KMS-11 (cell line): ENCODE measurements at regions not wholly inside any gene's neighbourhood (a gene's known extent, or its start where the extent isn't known, plus 50 kb on each side); places are given as distances from the start of the nearest gene placed in this dataset.

Experiments used
- H2AFZ ChIP-seq: fragments of 200-600 bp; sonication (generic); 2 replicates; pipeline ENCODE4 v1.6.1; 2016; ENCODE audit warnings: antibody characterized with exemption, mixed run types, low read depth
- H3K27ac ChIP-seq: fragments of 200-600 bp; sonication (generic); 2 replicates; pipeline ENCODE4 v1.6.1; 2016; ENCODE audit warnings: mild to moderate bottlenecking, mixed run types
- H3K27me3 ChIP-seq: fragments of 200-600 bp; sonication (generic); 2 replicates; pipeline ENCODE4 v1.6.1; 2017; ENCODE audit warnings: mild to moderate bottlenecking, low read depth, mixed run types, moderate library complexity; ENCODE audit not compliant: insufficient read depth
- H3K36me3 ChIP-seq: fragments of 200-600 bp; sonication (generic); 2 replicates; pipeline ENCODE4 v1.6.1; 2017; ENCODE audit warnings: mild to moderate bottlenecking, mixed run types; ENCODE audit not compliant: insufficient read depth
- H3K4me1 ChIP-seq: fragments of 200-600 bp; sonication (generic); 2 replicates; pipeline ENCODE4 v1.6.1; 2016; ENCODE audit warnings: mild to moderate bottlenecking, low read depth, mixed run types; ENCODE audit not compliant: poor library complexity, severe bottlenecking
- H3K4me2 ChIP-seq: fragments of 200-600 bp; sonication (generic); 2 replicates; pipeline ENCODE4 v1.7.0; 2016; ENCODE audit warnings: mild to moderate bottlenecking, mixed run types
- H3K4me3 ChIP-seq: fragments of 200-600 bp; sonication (generic); IDR thresholded peaks from 2 replicates; pipeline ENCODE4 v1.6.1; 2017; ENCODE audit warnings: low read depth, low read length, mixed read lengths; ENCODE audit not compliant: insufficient read depth
- H3K79me2 ChIP-seq: fragments of 200-600 bp; sonication (generic); 2 replicates; pipeline ENCODE4 v1.6.1; 2016; ENCODE audit warnings: low read depth, mixed run types; ENCODE audit not compliant: insufficient read depth
- H3K9ac ChIP-seq: fragments of 200-600 bp; sonication (generic); 2 replicates; pipeline ENCODE4 v1.6.1; 2016; ENCODE audit warnings: mild to moderate bottlenecking, mixed run types
- H4K20me1 ChIP-seq: fragments of 200-600 bp; sonication (generic); 2 replicates; pipeline ENCODE4 v1.6.1; 2016; ENCODE audit warnings: mild to moderate bottlenecking, mixed run types; ENCODE audit not compliant: insufficient read depth
- CTCF ChIP-seq: fragments of 200-600 bp; sonication (generic); conservative IDR thresholded peaks from 2 replicates; pipeline ENCODE4 v1.6.1; 2017; ENCODE audit warnings: low read depth, mild to moderate bottlenecking, antibody characterized with exemption, low read length, moderate library complexity, mixed read lengths

- no peaks in the 10 kb centered on the region for H4K20me1 ChIP-seq
- no peaks in the 10 kb centered on the region for H3K79me2 ChIP-seq
- no peak overlapping the region for H3K4me3 ChIP-seq
- H3K4me1 ChIP-seq, result peaks cover 6% of the 10 kb centered on the region
- no peak overlapping the region for H2AFZ ChIP-seq
- no peak overlapping the region for H3K27ac ChIP-seq
- no peak for TF ChIP-seq CTCF
- no peaks in the 10 kb centered on the region for H3K36me3 ChIP-seq
- no peaks in the 10 kb centered on the region for H3K27me3 ChIP-seq
- H3K4me2 ChIP-seq, result no peak overlapping the region
- H3K9ac ChIP-seq, result no peak overlapping the region
These were observed 197.4 kb upstream of the GALNT2 start for GRCh38 chr1:229869687-229870086.

- TF ChIP-seq CTCF, result no peak
- H3K4me2 ChIP-seq, result no peak overlapping the region
- no peak overlapping the region for H2AFZ ChIP-seq
These were observed 196.7 kb upstream of the GALNT2 start for GRCh38 chr1:229870381-229870780.

GRCh38 chr1:229871078-229871676 lies 195.9 kb upstream of the GALNT2 start:
- Histone ChIP-seq H3K27me3 (no peaks in the 10 kb centered on the region), H3K27ac (no peak overlapping the region), H3K9ac (no peak overlapping the region), H3K36me3 (no peaks in the 10 kb centered on the region), H3K4me1 (peaks cover 8% of the 10 kb centered on the region), H2AFZ (no peak overlapping the region), H4K20me1 (no peaks in the 10 kb centered on the region), H3K79me2 (no peaks in the 10 kb centered on the region), H3K4me2 (no peak overlapping the region), H3K4me3 (no peak overlapping the region)
- TF ChIP-seq CTCF, result no peak

More at GRCh38 chr1:229870381-229870780, 196.7 kb upstream of the GALNT2 start:
- H3K36me3 ChIP-seq, result no peaks in the 10 kb centered on the region
- H3K4me1 ChIP-seq, result peaks cover 8% of the 10 kb centered on the region
- no peak overlapping the region for H3K4me3 ChIP-seq
- H3K27ac ChIP-seq, result no peak overlapping the region
- no peaks in the 10 kb centered on the region for H3K79me2 ChIP-seq
- no peak overlapping the region for H3K9ac ChIP-seq
- no peaks in the 10 kb centered on the region for H4K20me1 ChIP-seq
- no peaks in the 10 kb centered on the region for H3K27me3 ChIP-seq

GRCh38 chr1:229874136-229874535 lies 192.9 kb upstream of the GALNT2 start:
- H2AFZ ChIP-seq, result peak overlapping the region; percentile 2; the same call in 1 of the 2 replicates
- H3K79me2 ChIP-seq, result no peaks in the 10 kb centered on the region
- no peak overlapping the region for H3K9ac ChIP-seq
- no peaks in the 10 kb centered on the region for H3K27me3 ChIP-seq
- peaks cover 8% of the 10 kb centered on the region for H3K4me1 ChIP-seq
- no peak overlapping the region for H3K27ac ChIP-seq
- no peak for TF ChIP-seq CTCF
- no peaks in the 10 kb centered on the region for H3K36me3 ChIP-seq
- no peak overlapping the region for H3K4me3 ChIP-seq
- no peaks in the 10 kb centered on the region for H4K20me1 ChIP-seq
- H3K4me2 ChIP-seq, result no peak overlapping the region
